ENCODE measurements at regions not wholly inside any gene's neighbourhood (a gene's known extent, or its start where the extent isn't known, plus 50 kb on each side); places are given as distances from the start of the nearest gene placed in this dataset.

GRCh38 chr9:28747351-28747985, 1174.2 kb upstream of the C9orf72 start:
- ATAC-seq (replicated peaks), result no peak
- no peaks in the 10 kb centered on the region for H3K27me3 Mint-ChIP-seq
- no peaks in the 10 kb centered on the region for H3K36me3 Mint-ChIP-seq
- no peak overlapping the region for H3K27ac Mint-ChIP-seq
- peaks cover 9 to 10% of the 10 kb centered on the region in 2 donors for H3K9me3 Mint-ChIP-seq
- DNase-seq, result no peak
- H3K4me1 Mint-ChIP-seq, result no peaks in the 10 kb centered on the region
- no peak overlapping the region for H3K4me3 Mint-ChIP-seq

GRCh38 chr9:28750136-28750535, 1176.9 kb upstream of the C9orf72 start:
- Mint-ChIP-seq H3K27ac (no peak overlapping the region), H3K9me3 (no peaks in the 10 kb centered on the region), H3K27me3 (no peaks in the 10 kb centered on the region), H3K36me3 (no peaks in the 10 kb centered on the region), H3K4me1 (no peaks in the 10 kb centered on the region), H3K4me3 (no peak overlapping the region)
- DNase-seq, result no peak
- ATAC-seq (replicated peaks), result no peak

- Mint-ChIP-seq H3K27ac (no peak overlapping the region), H3K4me1 (no peaks in the 10 kb centered on the region), H3K9me3 (peaks cover 3 to 4% of the 10 kb centered on the region in 2 donors), H3K36me3 (no peaks in the 10 kb centered on the region), H3K4me3 (no peak overlapping the region), H3K27me3 (no peaks in the 10 kb centered on the region)
- ATAC-seq (replicated peaks) (no peak), DNase-seq (no peak)
These were observed 1185.1 kb upstream of the C9orf72 start for GRCh38 chr9:28758341-28758740.

- H3K36me3 Mint-ChIP-seq, result no peaks in the 10 kb centered on the region
- H3K27me3 Mint-ChIP-seq, result no peaks in the 10 kb centered on the region
- H3K4me3 Mint-ChIP-seq, result no peak overlapping the region
- H3K4me1 Mint-ChIP-seq, result no peaks in the 10 kb centered on the region
- ATAC-seq (replicated peaks) (no peak), DNase-seq (no peak)
- H3K9me3 Mint-ChIP-seq, result peaks cover 3 to 4% of the 10 kb centered on the region in 2 donors
- H3K27ac Mint-ChIP-seq, result no peak overlapping the region
These were observed 1185.7 kb upstream of the C9orf72 start for GRCh38 chr9:28758971-28759370.

GRCh38 chr9:28762167-28762566, 1188.9 kb upstream of the C9orf72 start:
- no peaks in the 10 kb centered on the region for H3K4me1 Mint-ChIP-seq
- DNase-seq (no peak), ATAC-seq (replicated peaks) (no peak)
- H3K36me3 Mint-ChIP-seq, result no peaks in the 10 kb centered on the region
- no peak overlapping the region for H3K27ac Mint-ChIP-seq
- no peaks in the 10 kb centered on the region for H3K27me3 Mint-ChIP-seq
- no peak overlapping the region for H3K4me3 Mint-ChIP-seq
- H3K9me3 Mint-ChIP-seq, result peaks cover 3 to 6% of the 10 kb centered on the region in 2 donors

- Mint-ChIP-seq H3K4me3 (no peak overlapping the region), H3K36me3 (no peaks in the 10 kb centered on the region), H3K4me1 (no peaks in the 10 kb centered on the region), H3K9me3 (peaks cover 3 to 4% of the 10 kb centered on the region in 2 donors), H3K27ac (no peak overlapping the region), H3K27me3 (no peaks in the 10 kb centered on the region)
- DNase-seq, result no peak
- ATAC-seq (replicated peaks), result no peak
These were observed 1191.3 kb upstream of the C9orf72 start for GRCh38 chr9:28764532-28764931.

GRCh38 chr9:28770226-28770625, 1196.9 kb upstream of the C9orf72 start:
- Mint-ChIP-seq H3K9me3 (peaks cover 0 to 1% of the 10 kb centered on the region in 2 donors), H3K27me3 (no peaks in the 10 kb centered on the region), H3K4me3 (no peak overlapping the region), H3K4me1 (no peaks in the 10 kb centered on the region), H3K36me3 (no peaks in the 10 kb centered on the region), H3K27ac (no peak overlapping the region)
- DNase-seq, result no peak
- no peak for ATAC-seq (replicated peaks)

GRCh38 chr9:28770827-28771226, 1197.5 kb upstream of the C9orf72 start:
- ATAC-seq (replicated peaks) (no peak), DNase-seq (no peak)
- Mint-ChIP-seq H3K9me3 (peaks cover 0 to 1% of the 10 kb centered on the region in 2 donors), H3K4me3 (no peak overlapping the region), H3K27ac (no peak overlapping the region), H3K4me1 (no peaks in the 10 kb centered on the region), H3K27me3 (no peaks in the 10 kb centered on the region), H3K36me3 (no peaks in the 10 kb centered on the region)

- ATAC-seq (replicated peaks), result no peak
- DNase-seq, result no peak
- H3K27ac Mint-ChIP-seq, result no peak overlapping the region
These were observed 1201.4 kb upstream of the C9orf72 start for GRCh38 chr9:28774433-28775235.

GRCh38 chr9:28779243-28779642, 1206.0 kb upstream of the C9orf72 start:
- H3K36me3 Mint-ChIP-seq, result no peaks in the 10 kb centered on the region
- DNase-seq, result no peak

More at GRCh38 chr9:28774433-28775235, 1201.4 kb upstream of the C9orf72 start:
- peaks cover 0 to 4% of the 10 kb centered on the region in 2 donors for H3K9me3 Mint-ChIP-seq
- H3K4me1 Mint-ChIP-seq, result no peaks in the 10 kb centered on the region
- no peaks in the 10 kb centered on the region for H3K36me3 Mint-ChIP-seq
- H3K27me3 Mint-ChIP-seq, result no peaks in the 10 kb centered on the region
- no peak overlapping the region for H3K4me3 Mint-ChIP-seq

GRCh38 chr9:28781481-28781880, 1208.2 kb upstream of the C9orf72 start:
- H3K4me1 Mint-ChIP-seq, result no peaks in the 10 kb centered on the region
- H3K27me3 Mint-ChIP-seq, result no peaks in the 10 kb centered on the region
- no peak overlapping the region for H3K27ac Mint-ChIP-seq
- H3K9me3 Mint-ChIP-seq, result peaks cover 0 to 4% of the 10 kb centered on the region in 2 donors
- no peak overlapping the region for H3K4me3 Mint-ChIP-seq
- DNase-seq, result no peak
- no peak for ATAC-seq (replicated peaks)
- H3K36me3 Mint-ChIP-seq, result no peaks in the 10 kb centered on the region

More at GRCh38 chr9:28779243-28779642, 1206.0 kb upstream of the C9orf72 start:
- no peak for ATAC-seq (replicated peaks)
- Mint-ChIP-seq H3K27ac (no peak overlapping the region), H3K4me3 (no peak overlapping the region), H3K4me1 (no peaks in the 10 kb centered on the region), H3K27me3 (no peaks in the 10 kb centered on the region), H3K9me3 (peaks cover 0 to 4% of the 10 kb centered on the region in 2 donors)

- Mint-ChIP-seq H3K27ac (no peak overlapping the region), H3K27me3 (no peaks in the 10 kb centered on the region), H3K4me1 (no peaks in the 10 kb centered on the region), H3K9me3 (no peaks in the 10 kb centered on the region), H3K36me3 (no peaks in the 10 kb centered on the region), H3K4me3 (no peak overlapping the region)
- ATAC-seq (replicated peaks), result no peak
- DNase-seq, result no peak
These were observed 1209.3 kb upstream of the C9orf72 start for GRCh38 chr9:28782630-28783029.

GRCh38 chr9:28792716-28793115, 1219.4 kb upstream of the C9orf72 start:
- Mint-ChIP-seq H3K9me3 (no peaks in the 10 kb centered on the region), H3K4me1 (no peaks in the 10 kb centered on the region), H3K4me3 (no peak overlapping the region), H3K27ac (no peak overlapping the region), H3K36me3 (no peaks in the 10 kb centered on the region), H3K27me3 (no peaks in the 10 kb centered on the region)
- ATAC-seq (replicated peaks) (no peak), DNase-seq (no peak)

GRCh38 chr9:28799876-28800275, 1226.6 kb upstream of the C9orf72 start:
- Mint-ChIP-seq H3K36me3 (no peaks in the 10 kb centered on the region), H3K27me3 (no peaks in the 10 kb centered on the region), H3K27ac (no peak overlapping the region), H3K4me1 (no peaks in the 10 kb centered on the region), H3K9me3 (no peaks in the 10 kb centered on the region), H3K4me3 (no peak overlapping the region)
- ATAC-seq (replicated peaks) (no peak), DNase-seq (no peak)

GRCh38 chr9:28801144-28801799, 1228.0 kb upstream of the C9orf72 start:
- no peaks in the 10 kb centered on the region for H3K36me3 Mint-ChIP-seq
- no peak overlapping the region for H3K27ac Mint-ChIP-seq
- DNase-seq (no peak), ATAC-seq (replicated peaks) (no peak)
- no peaks in the 10 kb centered on the region for H3K4me1 Mint-ChIP-seq
- H3K4me3 Mint-ChIP-seq, result no peak overlapping the region
- no peaks in the 10 kb centered on the region for H3K27me3 Mint-ChIP-seq
- H3K9me3 Mint-ChIP-seq, result no peaks in the 10 kb centered on the region
